Esophagus muscularis mucosa (tissue), 3 donors: ENCODE measurements at regions not wholly inside any gene's neighbourhood (a gene's known extent, or its start where the extent isn't known, plus 50 kb on each side); places are given as distances from the start of the nearest gene placed in this dataset.

Experiments
- POLR2A ChIP-seq: fragments of 450-650 bp; IDR thresholded peaks from one replicate; pipeline ENCODE4 v1.6.1; 2017; ENCODE audit warnings: antibody characterized with exemption, moderate library complexity, mild to moderate bottlenecking, low read depth
- POLR2AphosphoS5 ChIP-seq, 2 donors: sonication (generic); formaldehyde crosslinking; IDR thresholded peaks; one replicate each; pipeline ENCODE4 v1.6.1; 2017; ENCODE audit warnings: antibody characterized with exemption in 2 of 2
- TF ChIP-seq, protein P1 (sequence below), 3 experiments: fragments of 200-600 bp in 2 of 3; fragments of 450-650 bp in 1 of 3; sonication (generic) in 2 of 3; IDR thresholded peaks; one replicate each; pipeline ENCODE4 v1.5.1; 2017 to 2019; ENCODE audit warnings: antibody characterized with exemption in 3 of 3, mild to moderate bottlenecking in 2 of 3, moderate library complexity in 1 of 3

DNA sequence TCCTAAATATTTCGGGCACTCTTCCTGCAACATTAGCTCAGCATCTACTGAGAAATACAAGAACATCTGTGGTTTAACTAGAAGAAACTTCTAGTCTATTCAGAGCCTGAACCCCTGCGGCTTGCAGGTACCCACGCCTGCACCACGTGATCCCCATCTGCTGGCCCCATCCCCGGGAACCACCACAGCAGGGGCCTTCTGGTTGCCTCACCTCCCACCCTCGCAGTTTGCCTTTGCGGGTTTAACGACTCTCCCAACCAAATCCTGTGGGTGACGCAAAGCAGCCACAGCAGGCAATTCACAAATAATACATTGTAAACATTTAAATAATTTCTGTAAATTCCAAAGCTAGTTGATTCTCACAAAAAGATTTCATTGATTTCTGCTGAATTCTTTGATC is 90.2 kb upstream of the TMEM18 start:
- TF ChIP-seq POLR2AphosphoS5 (IDR thresholded peaks at IDR 0.05) (no peak), POLR2A (no peak)
- TF ChIP-seq, protein P1, sequence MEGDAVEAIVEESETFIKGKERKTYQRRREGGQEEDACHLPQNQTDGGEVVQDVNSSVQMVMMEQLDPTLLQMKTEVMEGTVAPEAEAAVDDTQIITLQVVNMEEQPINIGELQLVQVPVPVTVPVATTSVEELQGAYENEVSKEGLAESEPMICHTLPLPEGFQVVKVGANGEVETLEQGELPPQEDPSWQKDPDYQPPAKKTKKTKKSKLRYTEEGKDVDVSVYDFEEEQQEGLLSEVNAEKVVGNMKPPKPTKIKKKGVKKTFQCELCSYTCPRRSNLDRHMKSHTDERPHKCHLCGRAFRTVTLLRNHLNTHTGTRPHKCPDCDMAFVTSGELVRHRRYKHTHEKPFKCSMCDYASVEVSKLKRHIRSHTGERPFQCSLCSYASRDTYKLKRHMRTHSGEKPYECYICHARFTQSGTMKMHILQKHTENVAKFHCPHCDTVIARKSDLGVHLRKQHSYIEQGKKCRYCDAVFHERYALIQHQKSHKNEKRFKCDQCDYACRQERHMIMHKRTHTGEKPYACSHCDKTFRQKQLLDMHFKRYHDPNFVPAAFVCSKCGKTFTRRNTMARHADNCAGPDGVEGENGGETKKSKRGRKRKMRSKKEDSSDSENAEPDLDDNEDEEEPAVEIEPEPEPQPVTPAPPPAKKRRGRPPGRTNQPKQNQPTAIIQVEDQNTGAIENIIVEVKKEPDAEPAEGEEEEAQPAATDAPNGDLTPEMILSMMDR (IDR thresholded peaks at IDR 0.05) = no peak
